GM23248 (cell line): ENCODE measurements at regions not wholly inside any gene's neighbourhood (a gene's known extent, or its start where the extent isn't known, plus 50 kb on each side); places are given as distances from the start of the nearest gene placed in this dataset.

Source experiments
- DNase-seq: peaks from one replicate; pipeline ENCODE4 v3.0.0-alpha.2; 2015
- H2AFZ ChIP-seq: fragments of 200-600 bp; sonication (generic); 2 replicates; pipeline ENCODE4 v1.6.1; 2016; ENCODE audit warnings: antibody characterized with exemption
- H3F3A ChIP-seq: fragments of 200-600 bp; sonication (generic); 2 replicates; pipeline ENCODE4 v1.6.1; 2016; ENCODE audit warnings: mild to moderate bottlenecking, antibody characterized with exemption, mixed run types; ENCODE audit not compliant: insufficient read depth
- H3K27ac ChIP-seq: fragments of 200-600 bp; sonication (generic); 2 replicates; pipeline ENCODE4 v1.5.1; 2016; ENCODE audit warnings: mild to moderate bottlenecking
- H3K27me3 ChIP-seq: fragments of 200-600 bp; sonication (generic); replicated peaks from 2 replicates; pipeline ENCODE4 v1.6.1; 2016; ENCODE audit warnings: mild to moderate bottlenecking; ENCODE audit not compliant: insufficient read depth
- H3K36me3 ChIP-seq: fragments of 200-600 bp; sonication (generic); 2 replicates; pipeline ENCODE4 v1.6.1; 2016; ENCODE audit warnings: low read depth, mild to moderate bottlenecking
- H3K4me1 ChIP-seq: fragments of 200-600 bp; sonication (generic); 2 replicates; pipeline ENCODE4 v1.6.1; 2016; ENCODE audit warnings: mild to moderate bottlenecking; ENCODE audit not compliant: insufficient read depth
- H3K4me2 ChIP-seq: fragments of 200-600 bp; sonication (generic); one replicate; pipeline ENCODE4 v1.6.1; 2016; ENCODE audit warnings: mild to moderate bottlenecking; ENCODE audit not compliant: unreplicated experiment
- H3K4me3 ChIP-seq: fragments of 200-600 bp; sonication (generic); 2 replicates; pipeline ENCODE4 v1.5.1; 2016; ENCODE audit warnings: mild to moderate bottlenecking
- H3K79me2 ChIP-seq: fragments of 200-600 bp; sonication (generic); 2 replicates; pipeline ENCODE4 v1.6.1; 2016; ENCODE audit warnings: mild to moderate bottlenecking; ENCODE audit not compliant: insufficient read depth
- H3K9ac ChIP-seq: fragments of 200-600 bp; sonication (generic); 2 replicates; pipeline ENCODE4 v1.6.1; 2016; ENCODE audit warnings: mild to moderate bottlenecking
- H3K9me2 ChIP-seq: fragments of 200-600 bp; sonication (generic); 2 replicates; pipeline ENCODE4 v1.6.1; 2016; ENCODE audit warnings: mixed run types, mild to moderate bottlenecking, moderate library complexity; ENCODE audit not compliant: insufficient read depth
- H3K9me3 ChIP-seq: fragments of 200-600 bp; sonication (generic); one replicate; pipeline ENCODE4 v1.6.1; 2017; ENCODE audit warnings: low read depth
- H4K20me1 ChIP-seq: fragments of 200-600 bp; sonication (generic); 2 replicates; pipeline ENCODE4 v1.6.0; 2016; ENCODE audit not compliant: insufficient read depth
- EZH2 ChIP-seq: fragments of 200-600 bp; sonication (generic); IDR thresholded peaks from 2 replicates; pipeline ENCODE4 v1.6.1; 2018; ENCODE audit warnings: antibody characterized with exemption, mild to moderate bottlenecking; ENCODE audit not compliant: insufficient read depth, poor library complexity, severe bottlenecking
- EZH2phosphoT487 ChIP-seq: fragments of 200-600 bp; sonication (generic); IDR thresholded peaks from 2 replicates; pipeline ENCODE4 v1.6.1; 2018; ENCODE audit warnings: antibody characterized with exemption, moderate library complexity, mild to moderate bottlenecking, low read depth; ENCODE audit not compliant: insufficient read depth
- whole genome bisulfite sequencing, 2 experiments: methylation state at CpG; one replicate each; pipeline ENCODE4 v1.1.6; 2015 to 2017; ENCODE audit warnings: low lambda C conversion rate in 2 of 2, low coverage in 1 of 2; ENCODE audit errors: missing lambda C conversion rate in 2 of 2; 5-methylcytosine and 5-hydroxymethylcytosine counted together
- in situ Hi-C: fragments of 300-500 bp; cut with MboI; formaldehyde crosslinking; loops from 2 replicates; pipeline ENCODE4 v1.15.0; 2020

- Histone ChIP-seq H3K4me2 (no peak overlapping the region), H3K27me3 (peaks cover 91% of the 10 kb centered on the region), H3K79me2 (no peaks in the 10 kb centered on the region), H4K20me1 (no peaks in the 10 kb centered on the region), H3K9me3 (no peaks in the 10 kb centered on the region), H3K9me2 (no peaks in the 10 kb centered on the region), H3K36me3 (no peaks in the 10 kb centered on the region), H3K4me1 (no peaks in the 10 kb centered on the region), H3K9ac (no peak overlapping the region), H3K4me3 (no peak overlapping the region), H3F3A (no peaks in the 10 kb centered on the region), H3K27ac (no peak overlapping the region), H2AFZ (no peak overlapping the region)
- DNase-seq, result no peak
- in situ Hi-C loops, result no loop called here
- WGBS, 2 experiments, result 63 to 64% methylated on average over 14 of the region's 14 CpGs
- no peak for TF ChIP-seq EZH2phosphoT487
- no peak for TF ChIP-seq EZH2
Measured at GRCh38 chr16:86191663-86192062, 292.7 kb downstream of the IRF8 start.

- no peak overlapping the region for H3K4me2 ChIP-seq
- no peaks in the 10 kb centered on the region for H3K9me2 ChIP-seq
- no peak overlapping the region for H3K9ac ChIP-seq
- H3K9me3 ChIP-seq, result no peaks in the 10 kb centered on the region
- H3K79me2 ChIP-seq, result no peaks in the 10 kb centered on the region
- no peaks in the 10 kb centered on the region for H3K36me3 ChIP-seq
- no peaks in the 10 kb centered on the region for H3K4me1 ChIP-seq
- H2AFZ ChIP-seq, result no peak overlapping the region
- DNase-seq, result no peak
- no peaks in the 10 kb centered on the region for H3F3A ChIP-seq
- H3K27me3 ChIP-seq, result peaks cover 94% of the 10 kb centered on the region
- H3K4me3 ChIP-seq, result no peak overlapping the region
- no peak for TF ChIP-seq EZH2
- TF ChIP-seq EZH2phosphoT487, result no peak
- no peaks in the 10 kb centered on the region for H4K20me1 ChIP-seq
- in situ Hi-C loops, result no loop called here
- WGBS, 2 experiments, result 56 to 60% methylated on average over 15 of the region's 15 CpGs
- H3K27ac ChIP-seq, result no peak overlapping the region
Measured at GRCh38 chr16:86193528-86194193, 294.7 kb downstream of the IRF8 start.

GRCh38 chr16:86195863-86196630 lies 297.1 kb downstream of the IRF8 start:
- H3K4me1 ChIP-seq, result no peaks in the 10 kb centered on the region
- WGBS, 2 experiments, result 25 to 29% methylated on average over 22 of the region's 22 CpGs
- no peaks in the 10 kb centered on the region for H3K9me2 ChIP-seq
- no peaks in the 10 kb centered on the region for H3K79me2 ChIP-seq
- in situ Hi-C loops, result no loop called here
- H3K27me3 ChIP-seq, result peaks cover 95% of the 10 kb centered on the region
- H3K4me2 ChIP-seq, result no peak overlapping the region
- H3F3A ChIP-seq, result no peaks in the 10 kb centered on the region
- no peak for DNase-seq
- H4K20me1 ChIP-seq, result no peaks in the 10 kb centered on the region
- H3K9ac ChIP-seq, result no peak overlapping the region
- H3K4me3 ChIP-seq, result no peak overlapping the region
- TF ChIP-seq EZH2, result no peak
- H3K9me3 ChIP-seq, result no peaks in the 10 kb centered on the region
- H3K27ac ChIP-seq, result no peak overlapping the region
- no peaks in the 10 kb centered on the region for H3K36me3 ChIP-seq
- no peak overlapping the region for H2AFZ ChIP-seq

DNA sequence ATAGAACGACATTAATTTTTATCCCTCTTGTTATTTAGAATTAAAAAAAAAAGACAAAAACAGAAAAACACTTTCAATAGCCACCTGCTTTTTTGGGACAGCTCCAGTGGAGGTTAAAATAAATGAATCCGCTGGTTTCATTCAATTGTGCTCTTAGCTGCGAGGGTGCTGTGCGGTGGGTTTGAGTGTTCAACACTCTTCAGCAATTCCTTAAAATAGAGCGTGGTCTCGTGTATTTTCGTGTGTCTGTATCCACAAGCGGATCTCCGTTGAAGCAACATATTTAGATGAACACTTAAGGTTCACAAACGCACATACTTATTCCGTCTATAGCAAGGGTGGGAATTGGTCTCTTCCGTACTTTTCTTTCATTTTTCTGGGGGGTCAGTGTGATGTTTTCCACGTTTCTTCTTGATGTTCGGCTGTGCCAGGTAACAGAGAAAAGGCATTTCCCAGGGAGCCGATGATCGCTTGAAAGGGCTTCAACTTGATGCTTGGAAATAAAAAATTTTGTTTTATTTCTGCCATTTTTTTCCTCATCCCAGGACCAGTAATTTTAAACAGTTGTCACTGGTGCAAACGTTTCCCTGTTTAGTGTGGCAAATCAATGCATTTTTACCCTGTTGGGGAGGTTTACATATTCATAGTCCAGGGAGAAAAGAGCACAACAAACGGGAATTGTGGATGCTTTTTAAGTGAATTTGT lies 297.9 kb downstream of the IRF8 start:
- DNase-seq, result no peak
- Histone ChIP-seq H3K4me3 (no peak overlapping the region), H3K4me2 (no peak overlapping the region), H3K9me3 (no peaks in the 10 kb centered on the region), H3K79me2 (no peaks in the 10 kb centered on the region), H3K9me2 (no peaks in the 10 kb centered on the region), H3K27ac (no peak overlapping the region), H3K9ac (no peak overlapping the region), H3K4me1 (no peaks in the 10 kb centered on the region), H3K36me3 (no peaks in the 10 kb centered on the region), H3K27me3 (peaks cover 93% of the 10 kb centered on the region), H3F3A (no peaks in the 10 kb centered on the region), H2AFZ (no peak overlapping the region), H4K20me1 (no peaks in the 10 kb centered on the region)
- 37 to 40% methylated on average over 18 of the region's 18 CpGs for WGBS, 2 experiments
- in situ Hi-C loops, result no loop called here
- TF ChIP-seq EZH2, result no peak
- no peak for TF ChIP-seq EZH2phosphoT487
